ENCODE measurements at regions not wholly inside any gene's neighbourhood (a gene's known extent, or its start where the extent isn't known, plus 50 kb on each side); places are given as distances from the start of the nearest gene placed in this dataset.
A peak's percentile ranks its signal among the peaks of the same experiment; 100 is the strongest.

DNA sequence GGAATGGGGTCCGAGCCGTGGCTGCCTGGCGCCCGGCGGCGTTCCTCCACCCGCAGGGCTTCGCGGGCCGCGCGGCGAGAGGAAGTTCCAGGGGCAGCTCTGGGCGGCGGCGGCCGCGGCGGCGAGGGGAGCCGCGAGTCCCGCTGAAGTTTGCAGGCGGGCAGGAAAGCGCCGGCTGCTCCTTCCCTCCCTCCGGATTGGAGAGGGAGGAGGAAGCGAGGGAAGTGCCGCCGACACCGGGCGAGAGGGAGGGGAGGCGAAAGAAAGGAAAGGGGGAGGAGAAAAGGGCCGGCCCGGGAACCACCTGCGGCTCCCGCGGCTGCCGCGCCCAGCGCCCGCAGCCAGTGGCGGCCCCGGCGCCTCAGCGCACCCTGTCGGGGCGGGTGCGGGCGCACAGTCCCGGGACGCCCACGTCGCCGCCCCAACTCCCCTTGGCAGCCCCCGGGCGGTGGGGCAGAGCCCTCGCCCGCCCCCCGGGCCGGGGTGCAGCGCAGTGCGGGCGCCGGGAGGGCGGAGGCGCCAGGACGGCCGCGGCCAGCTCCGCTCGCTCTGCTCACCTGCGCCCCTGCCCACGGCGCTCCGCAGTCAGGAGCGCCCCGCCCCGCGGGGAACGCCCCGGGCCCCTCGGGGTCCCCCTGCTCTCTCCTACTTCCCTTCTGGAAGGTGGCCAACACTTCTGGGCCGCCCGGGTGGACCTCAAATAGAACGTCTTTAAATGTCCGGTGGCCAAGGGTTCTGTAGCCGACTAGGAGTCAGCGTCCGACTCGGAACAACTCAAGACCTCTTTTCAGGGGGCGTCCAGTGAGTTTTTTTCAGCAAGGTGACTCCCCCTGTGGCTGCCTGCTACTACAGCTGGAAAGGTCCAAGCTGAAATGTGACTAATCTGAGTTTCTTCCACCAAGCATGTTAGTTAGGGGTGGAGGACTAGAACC is 80.3 kb upstream of the CCDC28A start:
- TF ChIP-seq, protein P1, sequence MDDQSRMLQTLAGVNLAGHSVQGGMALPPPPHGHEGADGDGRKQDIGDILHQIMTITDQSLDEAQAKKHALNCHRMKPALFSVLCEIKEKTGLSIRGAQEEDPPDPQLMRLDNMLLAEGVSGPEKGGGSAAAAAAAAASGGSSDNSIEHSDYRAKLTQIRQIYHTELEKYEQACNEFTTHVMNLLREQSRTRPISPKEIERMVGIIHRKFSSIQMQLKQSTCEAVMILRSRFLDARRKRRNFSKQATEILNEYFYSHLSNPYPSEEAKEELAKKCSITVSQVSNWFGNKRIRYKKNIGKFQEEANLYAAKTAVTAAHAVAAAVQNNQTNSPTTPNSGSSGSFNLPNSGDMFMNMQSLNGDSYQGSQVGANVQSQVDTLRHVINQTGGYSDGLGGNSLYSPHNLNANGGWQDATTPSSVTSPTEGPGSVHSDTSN (CRISPR knock-in tag; IDR thresholded peaks at IDR 0.05) = peak; percentile 24; the same call in 1 of the 2 replicates
- TF ChIP-seq SCRT2 (tag by site-specific recombination; IDR thresholded peaks at IDR 0.05) (peak; percentile 75; the same call in 1 of the 2 replicates), YY1 (tag by site-specific recombination; IDR thresholded peaks at IDR 0.05) (no peak)
- TF ChIP-seq, protein P2, sequence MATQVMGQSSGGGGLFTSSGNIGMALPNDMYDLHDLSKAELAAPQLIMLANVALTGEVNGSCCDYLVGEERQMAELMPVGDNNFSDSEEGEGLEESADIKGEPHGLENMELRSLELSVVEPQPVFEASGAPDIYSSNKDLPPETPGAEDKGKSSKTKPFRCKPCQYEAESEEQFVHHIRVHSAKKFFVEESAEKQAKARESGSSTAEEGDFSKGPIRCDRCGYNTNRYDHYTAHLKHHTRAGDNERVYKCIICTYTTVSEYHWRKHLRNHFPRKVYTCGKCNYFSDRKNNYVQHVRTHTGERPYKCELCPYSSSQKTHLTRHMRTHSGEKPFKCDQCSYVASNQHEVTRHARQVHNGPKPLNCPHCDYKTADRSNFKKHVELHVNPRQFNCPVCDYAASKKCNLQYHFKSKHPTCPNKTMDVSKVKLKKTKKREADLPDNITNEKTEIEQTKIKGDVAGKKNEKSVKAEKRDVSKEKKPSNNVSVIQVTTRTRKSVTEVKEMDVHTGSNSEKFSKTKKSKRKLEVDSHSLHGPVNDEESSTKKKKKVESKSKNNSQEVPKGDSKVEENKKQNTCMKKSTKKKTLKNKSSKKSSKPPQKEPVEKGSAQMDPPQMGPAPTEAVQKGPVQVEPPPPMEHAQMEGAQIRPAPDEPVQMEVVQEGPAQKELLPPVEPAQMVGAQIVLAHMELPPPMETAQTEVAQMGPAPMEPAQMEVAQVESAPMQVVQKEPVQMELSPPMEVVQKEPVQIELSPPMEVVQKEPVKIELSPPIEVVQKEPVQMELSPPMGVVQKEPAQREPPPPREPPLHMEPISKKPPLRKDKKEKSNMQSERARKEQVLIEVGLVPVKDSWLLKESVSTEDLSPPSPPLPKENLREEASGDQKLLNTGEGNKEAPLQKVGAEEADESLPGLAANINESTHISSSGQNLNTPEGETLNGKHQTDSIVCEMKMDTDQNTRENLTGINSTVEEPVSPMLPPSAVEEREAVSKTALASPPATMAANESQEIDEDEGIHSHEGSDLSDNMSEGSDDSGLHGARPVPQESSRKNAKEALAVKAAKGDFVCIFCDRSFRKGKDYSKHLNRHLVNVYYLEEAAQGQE (tag by site-specific recombination; IDR thresholded peaks at IDR 0.05) = no peak
- TF ChIP-seq, protein P3, sequence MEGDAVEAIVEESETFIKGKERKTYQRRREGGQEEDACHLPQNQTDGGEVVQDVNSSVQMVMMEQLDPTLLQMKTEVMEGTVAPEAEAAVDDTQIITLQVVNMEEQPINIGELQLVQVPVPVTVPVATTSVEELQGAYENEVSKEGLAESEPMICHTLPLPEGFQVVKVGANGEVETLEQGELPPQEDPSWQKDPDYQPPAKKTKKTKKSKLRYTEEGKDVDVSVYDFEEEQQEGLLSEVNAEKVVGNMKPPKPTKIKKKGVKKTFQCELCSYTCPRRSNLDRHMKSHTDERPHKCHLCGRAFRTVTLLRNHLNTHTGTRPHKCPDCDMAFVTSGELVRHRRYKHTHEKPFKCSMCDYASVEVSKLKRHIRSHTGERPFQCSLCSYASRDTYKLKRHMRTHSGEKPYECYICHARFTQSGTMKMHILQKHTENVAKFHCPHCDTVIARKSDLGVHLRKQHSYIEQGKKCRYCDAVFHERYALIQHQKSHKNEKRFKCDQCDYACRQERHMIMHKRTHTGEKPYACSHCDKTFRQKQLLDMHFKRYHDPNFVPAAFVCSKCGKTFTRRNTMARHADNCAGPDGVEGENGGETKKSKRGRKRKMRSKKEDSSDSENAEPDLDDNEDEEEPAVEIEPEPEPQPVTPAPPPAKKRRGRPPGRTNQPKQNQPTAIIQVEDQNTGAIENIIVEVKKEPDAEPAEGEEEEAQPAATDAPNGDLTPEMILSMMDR (tag by site-specific recombination; IDR thresholded peaks at IDR 0.05) = no peak; the same call in 1 of the 2 replicates

All from HEK293 (cell line).